Heart left ventricle (tissue), 13 donors: ENCODE measurements at regions not wholly inside any gene's neighbourhood (a gene's known extent, or its start where the extent isn't known, plus 50 kb on each side); places are given as distances from the start of the nearest gene placed in this dataset.

ENCODE experiments used
- CTCF ChIP-seq, 12 donors: fragments of 200-600 bp; sonication (generic) in 4 of 12; IDR thresholded peaks; one replicate each; pipeline versions ENCODE4 v1.5.0 to v1.8.0; 2018 to 2022; ENCODE audit warnings: antibody characterized with exemption in 12 of 12, mild to moderate bottlenecking in 5 of 12
- POLR2A ChIP-seq, 2 donors: fragments of 450-650 bp; IDR thresholded peaks; one replicate each; pipeline ENCODE4 v1.6.1; 2017; ENCODE audit warnings: antibody characterized with exemption in 2 of 2, mild to moderate bottlenecking in 2 of 2, moderate library complexity in 2 of 2
- donor health status: ischemic (EF 13 %, LVEDD 7.1; RV severe dilation, severe dysfunction).
- donor health status: DM: no; HTN: yes; CAD: no.
- donor health status: DM: no; HTN: no; CAD: no.
- donor health status: ischemic (EF 25% LVEDD 6.9; RV normal size, moderate dysfunction).
- donor health status: ischemic (EF 25% LVEDD 5.7; RV mildly dilated, moderate dysfunction).
- donor health status: ischemic (EF 35%, LVEDD 5.7; RV mildly dilated, moderate dysfunction).
- donor health status: nonischemic (EF 11% LVEDD 7.7; RV severe dilation, severe dysfunction).
- donor health status: DM: yes; HTN: yes; CAD: no.
- donor health status: PGD.
- donor health status: ischemic (EF 29% LVEDD 5.4; RV normal size, mild dysfunction).
- donor health status: nonischemic (EF 23%, LVEDD 6.1; RV moderate dilation, normal function).

- TF ChIP-seq CTCF (IDR thresholded peaks at IDR 0.05), result no peak
- TF ChIP-seq POLR2A (IDR thresholded peaks at IDR 0.05), result no peak
Measured at GRCh38 chr6:160929361-160929760, 62.2 kb upstream of the MAP3K4 start.
